GM12864 (cell line): ENCODE measurements at regions not wholly inside any gene's neighbourhood (a gene's known extent, or its start where the extent isn't known, plus 50 kb on each side); places are given as distances from the start of the nearest gene placed in this dataset.

Source experiments
- DNase-seq: peaks from one replicate; pipeline ENCODE4 v3.0.0-alpha.2; 2011; ENCODE audit warnings: low read depth
- H3K4me3 ChIP-seq: 2 replicates; pipeline ENCODE4 v1.5.1; 2011; ENCODE audit warnings: mild to moderate bottlenecking, low read depth, low read length, control low read depth
- TF ChIP-seq, protein P1 (sequence below): IDR thresholded peaks from 2 replicates; pipeline ENCODE4 v1.5.1; 2011; ENCODE audit warnings: low read depth, mild to moderate bottlenecking, moderate library complexity, low read length, control low read depth, inconsistent platforms; ENCODE audit errors: missing control alignments

DNA sequence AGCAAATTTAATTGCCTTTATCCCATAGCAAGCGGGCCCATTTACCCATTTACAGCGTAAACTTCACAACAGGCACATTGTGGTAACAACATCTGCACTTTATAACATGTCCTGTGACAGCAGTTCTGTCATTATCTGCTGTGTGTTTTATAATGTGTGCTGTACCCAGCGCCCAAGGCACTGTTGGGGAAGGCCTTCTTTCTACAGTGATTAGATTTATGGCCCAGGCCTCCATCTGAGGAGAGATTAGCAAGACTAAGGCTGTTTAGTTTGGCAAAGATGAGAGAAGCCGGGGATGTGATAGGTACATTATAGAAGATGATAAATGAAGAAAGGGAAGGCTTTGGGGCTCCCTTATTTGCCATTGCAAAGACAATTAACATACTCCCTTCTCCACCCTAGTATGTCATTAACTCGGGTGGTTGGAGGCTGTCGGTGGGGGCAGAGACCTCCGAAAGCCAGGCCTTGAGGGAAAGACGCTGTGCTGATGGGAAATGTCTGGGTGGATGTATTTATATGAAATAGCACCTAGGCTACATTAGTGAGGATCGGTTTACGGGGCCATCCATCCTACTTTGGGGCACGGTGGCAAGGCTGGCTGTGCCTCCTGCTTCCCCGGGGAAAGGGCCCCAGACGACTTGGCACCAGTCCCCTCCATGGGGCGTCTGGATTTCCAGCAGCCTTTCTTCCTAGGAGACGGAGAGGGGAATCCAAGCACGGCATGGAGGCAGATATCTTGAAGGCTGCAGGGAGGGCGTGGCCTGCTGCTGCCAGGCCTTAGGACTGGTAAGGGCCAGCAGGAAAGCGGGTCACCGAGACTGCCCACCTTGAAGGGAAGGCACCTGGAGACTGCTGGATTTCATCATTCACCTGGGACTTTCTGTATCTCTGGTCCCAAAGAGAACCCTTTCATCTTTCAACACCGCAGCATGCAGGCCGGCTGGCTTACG is 64.3 kb upstream of the PTCH1 start:
- no peak for DNase-seq
- H3K4me3 ChIP-seq: no peak overlapping the region
- TF ChIP-seq, protein P1, sequence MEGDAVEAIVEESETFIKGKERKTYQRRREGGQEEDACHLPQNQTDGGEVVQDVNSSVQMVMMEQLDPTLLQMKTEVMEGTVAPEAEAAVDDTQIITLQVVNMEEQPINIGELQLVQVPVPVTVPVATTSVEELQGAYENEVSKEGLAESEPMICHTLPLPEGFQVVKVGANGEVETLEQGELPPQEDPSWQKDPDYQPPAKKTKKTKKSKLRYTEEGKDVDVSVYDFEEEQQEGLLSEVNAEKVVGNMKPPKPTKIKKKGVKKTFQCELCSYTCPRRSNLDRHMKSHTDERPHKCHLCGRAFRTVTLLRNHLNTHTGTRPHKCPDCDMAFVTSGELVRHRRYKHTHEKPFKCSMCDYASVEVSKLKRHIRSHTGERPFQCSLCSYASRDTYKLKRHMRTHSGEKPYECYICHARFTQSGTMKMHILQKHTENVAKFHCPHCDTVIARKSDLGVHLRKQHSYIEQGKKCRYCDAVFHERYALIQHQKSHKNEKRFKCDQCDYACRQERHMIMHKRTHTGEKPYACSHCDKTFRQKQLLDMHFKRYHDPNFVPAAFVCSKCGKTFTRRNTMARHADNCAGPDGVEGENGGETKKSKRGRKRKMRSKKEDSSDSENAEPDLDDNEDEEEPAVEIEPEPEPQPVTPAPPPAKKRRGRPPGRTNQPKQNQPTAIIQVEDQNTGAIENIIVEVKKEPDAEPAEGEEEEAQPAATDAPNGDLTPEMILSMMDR: no peak

DNA sequence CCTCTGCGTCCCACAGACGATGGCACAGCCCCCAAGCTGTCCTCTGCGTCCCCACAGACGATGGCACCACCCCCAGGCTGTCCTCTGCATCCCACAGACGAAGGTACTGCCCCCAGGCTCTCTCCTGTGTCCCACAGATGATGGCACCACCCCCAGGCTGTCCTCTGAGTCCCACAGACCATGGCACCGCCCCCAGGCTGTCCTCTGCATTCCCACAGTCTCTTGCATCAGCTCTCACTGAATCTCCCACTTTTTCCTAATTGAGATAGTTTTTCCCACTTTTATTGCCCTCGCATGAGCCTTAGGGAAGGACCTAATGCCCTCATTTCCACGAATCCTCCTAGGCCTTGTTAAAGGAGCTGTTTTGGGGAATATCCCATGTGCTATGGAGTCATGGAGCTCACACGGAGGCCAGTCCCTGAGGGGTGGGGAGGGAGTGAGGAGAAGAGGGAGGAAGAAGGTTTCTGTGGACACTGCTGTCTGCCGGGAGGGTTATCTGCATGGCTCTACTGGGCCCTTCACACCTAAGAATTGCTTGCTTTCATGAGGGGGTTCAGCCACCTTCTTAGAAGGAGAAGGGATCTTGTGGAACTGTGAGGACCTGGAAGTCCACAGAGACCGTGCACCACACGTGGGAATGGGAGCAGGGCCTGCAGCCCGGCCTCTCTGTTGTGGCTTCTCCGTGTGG is 58.2 kb upstream of the PTCH1 start:
- no peak for DNase-seq
- H3K4me3 ChIP-seq: no peak overlapping the region
- TF ChIP-seq, protein P1: no peak

DNA sequence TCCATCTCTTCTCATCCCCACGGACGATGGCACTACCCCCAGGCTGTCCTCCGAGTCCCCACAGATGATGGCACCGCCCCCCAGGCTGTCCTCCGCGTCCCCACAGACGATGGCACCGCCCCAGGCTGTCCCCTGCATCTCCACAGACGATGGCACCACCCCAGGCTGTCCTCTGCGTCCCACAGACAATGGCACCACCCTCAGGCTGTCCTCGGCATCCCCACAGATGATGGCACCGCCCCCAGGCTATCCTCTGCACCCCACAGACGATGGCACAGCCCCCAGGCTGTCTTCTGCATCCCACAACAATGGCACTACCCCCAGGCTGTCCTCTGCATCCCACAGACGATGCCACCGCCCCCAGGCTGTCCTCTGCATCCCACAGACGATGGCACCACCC is 57.4 kb upstream of the PTCH1 start:
- H3K4me3 ChIP-seq: no peak overlapping the region
- DNase-seq: no peak
- TF ChIP-seq, protein P1: peak; percentile 36

DNA sequence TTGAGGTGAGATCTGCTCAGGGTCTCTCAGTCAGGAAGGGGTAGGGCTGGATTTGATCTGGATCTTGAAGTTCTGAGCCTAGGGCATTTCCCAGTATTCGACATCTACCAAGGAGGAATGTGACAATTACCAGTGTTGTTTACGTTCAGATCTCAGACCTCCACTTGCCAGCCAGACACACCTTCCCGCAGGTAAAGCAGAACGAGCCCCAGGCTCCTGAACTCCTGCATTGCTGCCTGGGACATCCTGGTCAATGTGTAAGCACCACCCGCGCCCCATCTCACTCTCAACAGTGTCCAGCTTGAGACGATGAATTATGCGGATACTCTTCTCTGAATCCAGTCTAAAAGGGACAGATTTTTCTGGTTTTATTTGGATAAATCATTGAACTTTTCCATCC is 56.7 kb upstream of the PTCH1 start:
- DNase-seq: no peak
- H3K4me3 ChIP-seq: no peak overlapping the region
- TF ChIP-seq, protein P1: no peak

DNA sequence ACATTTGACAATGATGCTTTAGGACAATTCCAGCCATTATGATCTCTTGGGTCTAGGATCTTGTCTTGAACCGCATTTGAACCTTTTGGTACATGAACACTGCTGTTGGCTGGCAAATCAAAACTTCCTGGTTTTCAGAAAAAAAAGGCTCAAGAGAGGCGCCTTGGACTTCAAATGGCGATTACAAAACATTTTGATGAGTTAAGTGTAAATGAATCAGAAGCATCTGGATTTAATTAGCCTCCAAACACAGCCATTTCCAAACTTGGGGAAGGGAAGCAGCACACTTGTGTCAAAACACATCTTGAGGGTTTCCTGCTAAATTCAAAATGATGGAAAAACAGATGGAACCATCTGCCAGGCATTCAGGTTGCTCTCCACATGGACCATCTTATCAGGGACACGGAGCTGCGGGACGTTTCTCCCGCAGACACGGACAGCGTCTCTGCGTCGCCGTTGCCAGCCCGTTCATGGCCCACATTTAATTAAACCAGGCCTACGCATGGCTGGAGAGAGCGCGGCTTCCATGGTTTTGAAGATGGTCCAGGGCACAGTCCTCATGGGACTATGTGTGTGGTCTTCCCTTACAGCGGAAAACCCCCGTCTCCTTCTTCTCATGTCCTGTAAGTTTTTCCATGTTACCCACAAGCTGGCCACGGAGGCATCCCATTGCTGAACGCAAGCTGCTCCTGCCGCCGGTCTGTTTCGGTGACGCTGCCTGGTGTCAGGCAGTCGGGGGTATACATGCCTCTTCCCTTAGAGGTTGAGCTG is 55.8 kb upstream of the PTCH1 start:
- DNase-seq: no peak
- TF ChIP-seq, protein P1: no peak

DNA sequence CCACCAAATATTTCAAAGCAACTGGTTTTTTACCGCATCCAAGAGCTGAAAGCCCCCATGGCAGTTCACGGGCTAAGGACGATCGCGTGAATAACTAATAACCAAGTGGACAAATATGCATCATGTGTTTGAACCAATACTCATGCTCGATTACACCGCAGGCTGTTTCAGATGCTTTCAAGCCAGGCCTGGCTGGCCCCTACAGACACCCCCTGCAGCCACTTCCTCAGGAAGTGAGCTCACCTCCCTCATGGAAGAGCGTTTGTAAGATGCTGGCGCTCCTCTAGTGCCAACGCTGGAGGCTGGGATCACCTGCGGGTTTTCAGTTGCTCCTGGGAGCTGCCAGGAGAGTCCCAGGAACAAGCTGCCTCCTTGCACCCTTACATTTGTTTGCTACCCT is 53.9 kb upstream of the PTCH1 start:
- no peak overlapping the region for H3K4me3 ChIP-seq
- DNase-seq: no peak
- TF ChIP-seq, protein P1: no peak

More for the DNA sequence above, 55.8 kb upstream of the PTCH1 start:
- H3K4me3 ChIP-seq: no peak overlapping the region
